Right kidney (tissue), 1 donor: ENCODE measurements at regions not wholly inside any gene's neighbourhood (a gene's known extent, or its start where the extent isn't known, plus 50 kb on each side); places are given as distances from the start of the nearest gene placed in this dataset.

Experiments
- DNase-seq: peaks from one replicate; pipeline ENCODE4 v3.0.0-alpha.2; 2016

DNA sequence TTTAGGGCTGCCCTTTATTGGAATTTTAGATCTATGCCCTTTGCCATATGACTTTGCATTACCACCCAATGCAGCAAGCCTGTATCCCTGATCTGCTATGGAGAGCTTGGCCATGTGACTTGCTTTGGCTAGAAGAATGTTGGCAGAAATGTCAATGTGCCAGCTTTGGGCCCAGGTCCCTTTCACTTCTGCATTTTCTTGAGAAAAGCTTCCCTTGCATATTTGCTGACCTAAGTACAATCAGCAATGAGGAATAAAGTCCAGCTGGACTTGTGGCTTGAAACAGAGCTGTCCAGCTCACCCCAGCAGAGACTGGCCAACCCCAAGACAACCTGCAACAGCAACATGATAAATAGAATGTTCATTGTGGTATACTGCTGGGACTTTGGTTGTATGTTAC, 135.9 kb downstream of the PAH start:
- DNase-seq, result no peak

DNA sequence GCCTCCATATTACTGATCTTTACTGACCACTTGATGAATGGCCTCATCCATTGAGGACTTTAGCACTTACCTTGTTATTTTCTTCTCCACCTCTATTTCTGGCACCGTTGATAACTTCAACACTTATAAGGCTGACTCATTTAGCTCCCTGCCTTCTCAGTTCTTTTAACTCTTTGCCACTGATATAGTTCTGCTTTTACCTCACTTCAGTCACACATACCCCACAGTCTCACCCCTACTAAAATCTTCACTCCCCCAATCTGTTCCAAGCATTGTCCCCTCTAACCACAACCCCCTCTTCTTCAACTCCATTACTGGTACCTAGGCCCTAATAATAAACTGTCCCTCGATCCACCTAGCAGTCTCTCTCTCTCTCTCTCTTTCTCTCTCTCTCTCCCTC, 141.0 kb downstream of the PAH start:
- DNase-seq, result no peak

DNA sequence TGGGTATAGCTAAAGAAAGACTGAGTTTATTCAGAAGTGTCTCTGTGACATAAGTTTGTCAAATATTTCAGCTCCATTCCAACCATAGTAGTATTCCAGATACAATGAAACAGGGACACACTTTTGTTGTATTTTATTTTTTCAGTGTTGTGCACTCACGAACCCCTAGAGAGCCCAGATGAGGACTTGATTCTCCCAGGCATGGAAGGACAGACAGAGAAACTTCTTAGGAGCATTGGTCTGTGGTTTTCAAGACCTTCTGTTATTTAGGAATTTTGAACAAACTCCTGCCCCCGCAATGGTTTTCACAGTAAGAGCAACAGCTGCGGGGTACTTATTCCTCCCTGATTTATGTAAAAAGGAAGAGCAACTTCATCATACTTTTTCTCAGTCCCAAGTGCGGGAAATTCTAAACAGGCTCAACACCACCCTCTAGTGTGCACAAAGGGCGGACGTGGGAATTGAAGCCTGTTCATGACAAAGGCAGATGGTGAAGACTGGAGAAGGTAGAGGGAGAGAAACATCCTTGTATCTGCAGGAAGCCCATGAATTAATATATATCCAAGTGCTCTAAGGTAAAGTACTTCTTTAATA, 147.6 kb downstream of the PAH start:
- peak; percentile 36 for DNase-seq

DNA sequence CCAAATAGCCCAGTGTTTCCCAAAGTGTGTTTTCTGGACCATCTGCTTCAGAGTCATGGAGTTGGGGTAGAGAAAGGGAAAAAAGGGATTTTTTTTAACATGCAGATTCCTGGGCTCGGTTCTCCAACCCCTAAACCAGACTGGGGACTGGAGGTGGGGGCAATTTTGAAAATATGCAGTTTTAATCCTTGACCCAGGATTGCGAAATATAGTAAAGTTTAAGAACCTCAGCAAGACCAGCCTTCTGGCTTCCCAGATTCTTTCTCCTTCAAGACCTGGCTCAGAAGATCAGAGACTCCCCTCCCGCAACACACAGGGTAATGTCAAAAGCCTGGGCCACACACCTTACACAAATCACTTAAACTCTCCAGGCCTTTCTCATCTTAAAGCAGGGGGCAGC, 150.1 kb downstream of the PAH start:
- DNase-seq, result no peak

DNA sequence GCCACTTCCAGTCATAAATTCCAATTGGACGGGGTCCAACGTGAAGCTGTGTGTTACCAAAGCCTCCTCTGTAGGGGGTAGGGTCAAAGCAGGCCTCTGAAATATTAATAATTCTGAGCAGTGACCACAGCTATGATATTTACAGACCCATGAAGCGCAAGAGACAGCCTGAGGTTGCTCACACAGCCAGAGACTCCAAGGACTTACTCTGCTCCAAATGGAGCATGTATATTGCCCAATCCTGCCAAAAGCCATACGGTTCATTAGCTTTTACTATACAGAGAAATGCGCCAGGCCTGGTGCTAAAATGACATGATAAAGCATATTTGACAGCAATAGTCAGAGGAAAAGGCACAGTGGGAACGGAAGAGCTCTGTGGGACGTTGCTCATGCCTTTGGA, 151.3 kb downstream of the PAH start:
- DNase-seq, result no peak

DNA sequence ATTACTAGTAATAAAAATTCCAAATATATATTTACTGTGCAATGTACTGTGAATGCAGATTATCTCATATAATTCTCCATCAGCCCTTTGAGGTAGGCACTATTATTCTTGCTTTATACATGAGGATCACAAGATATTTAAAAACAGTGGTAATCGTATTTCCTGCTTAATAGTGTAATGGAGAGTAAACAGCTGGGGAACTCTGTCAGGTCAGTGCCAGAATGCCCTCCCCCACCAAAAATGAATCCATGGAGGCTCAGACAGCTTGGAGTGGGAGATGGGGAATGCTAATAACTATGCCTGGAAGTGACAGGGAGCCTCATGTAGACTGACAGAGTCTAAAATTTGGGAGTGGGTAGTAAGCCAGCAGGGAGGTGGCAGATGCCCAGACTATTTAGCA, 153.6 kb downstream of the PAH start:
- DNase-seq, result no peak

DNA sequence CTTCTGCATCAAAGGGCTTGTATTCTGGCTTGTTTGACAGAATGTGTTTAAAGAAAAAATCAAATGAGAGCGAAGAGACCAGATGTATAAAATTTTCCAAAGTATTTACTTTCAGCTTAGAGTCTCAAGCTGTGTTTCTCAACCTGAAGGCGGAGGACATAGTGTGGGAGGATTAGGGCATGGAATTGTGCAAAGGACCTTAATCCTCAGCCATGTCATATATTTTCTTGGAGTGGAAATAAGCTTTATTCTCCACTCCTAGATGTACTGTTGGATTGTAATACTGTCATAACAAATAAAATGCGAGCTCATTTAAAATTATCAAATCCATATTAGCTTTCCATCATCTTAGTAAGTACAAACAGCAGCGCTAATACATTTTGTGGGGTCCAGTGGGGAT, 154.0 kb downstream of the PAH start:
- DNase-seq, result no peak

DNA sequence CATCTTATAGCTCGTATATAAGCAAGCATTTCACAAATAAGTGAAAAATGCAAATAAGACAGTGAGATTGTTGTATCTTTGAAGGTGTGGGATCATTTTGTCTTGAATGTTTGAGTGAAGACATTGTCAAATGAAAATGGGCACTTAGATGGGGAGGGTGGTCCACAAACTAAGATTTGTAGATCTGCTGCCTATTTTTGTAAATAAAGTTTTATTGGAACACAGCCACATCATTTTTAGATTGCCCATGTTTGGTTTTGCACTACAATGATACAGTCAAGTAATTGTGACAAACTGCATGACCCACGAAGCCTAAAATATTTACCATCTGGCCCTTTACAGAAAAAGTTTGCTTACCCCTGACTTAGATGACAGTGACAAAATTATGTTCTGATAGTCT, 156.7 kb downstream of the PAH start:
- no peak for DNase-seq

DNA sequence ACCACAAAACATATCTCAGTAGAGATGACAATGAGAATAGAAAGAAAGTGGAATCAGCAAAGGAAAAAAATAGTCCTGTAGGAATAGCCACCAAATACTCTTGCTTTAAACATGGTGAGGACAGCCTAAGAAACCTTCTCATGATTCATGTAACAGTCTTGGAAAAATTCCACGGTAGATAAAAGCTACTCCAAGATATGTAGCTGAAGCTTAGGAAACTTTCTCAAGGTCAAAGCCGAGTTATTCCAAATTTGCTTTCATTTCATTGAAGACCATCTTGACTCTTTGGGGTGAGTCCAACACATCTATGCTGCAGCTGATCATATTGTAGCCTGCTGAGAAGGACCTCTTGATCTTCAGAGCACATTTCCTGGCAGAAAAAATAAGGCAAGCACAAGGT, 157.6 kb downstream of the PAH start:
- no peak for DNase-seq

DNA sequence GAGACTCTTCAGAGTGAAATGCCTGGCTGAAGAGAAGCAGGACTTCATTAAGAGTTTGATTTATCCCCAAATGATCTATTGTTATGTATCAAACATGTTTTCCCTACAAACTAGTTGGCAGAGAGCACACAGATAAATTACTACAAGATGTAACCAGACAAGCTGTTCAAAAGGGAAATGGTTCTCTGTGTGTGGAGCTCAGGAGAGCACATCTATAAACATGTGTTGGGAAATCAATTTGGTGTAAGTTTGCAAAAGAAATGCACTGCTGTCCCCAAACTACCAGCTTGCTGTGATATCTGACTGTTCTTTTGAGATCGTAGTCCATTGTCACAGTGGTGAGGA, 159.2 kb downstream of the PAH start:
- DNase-seq, result no peak

DNA sequence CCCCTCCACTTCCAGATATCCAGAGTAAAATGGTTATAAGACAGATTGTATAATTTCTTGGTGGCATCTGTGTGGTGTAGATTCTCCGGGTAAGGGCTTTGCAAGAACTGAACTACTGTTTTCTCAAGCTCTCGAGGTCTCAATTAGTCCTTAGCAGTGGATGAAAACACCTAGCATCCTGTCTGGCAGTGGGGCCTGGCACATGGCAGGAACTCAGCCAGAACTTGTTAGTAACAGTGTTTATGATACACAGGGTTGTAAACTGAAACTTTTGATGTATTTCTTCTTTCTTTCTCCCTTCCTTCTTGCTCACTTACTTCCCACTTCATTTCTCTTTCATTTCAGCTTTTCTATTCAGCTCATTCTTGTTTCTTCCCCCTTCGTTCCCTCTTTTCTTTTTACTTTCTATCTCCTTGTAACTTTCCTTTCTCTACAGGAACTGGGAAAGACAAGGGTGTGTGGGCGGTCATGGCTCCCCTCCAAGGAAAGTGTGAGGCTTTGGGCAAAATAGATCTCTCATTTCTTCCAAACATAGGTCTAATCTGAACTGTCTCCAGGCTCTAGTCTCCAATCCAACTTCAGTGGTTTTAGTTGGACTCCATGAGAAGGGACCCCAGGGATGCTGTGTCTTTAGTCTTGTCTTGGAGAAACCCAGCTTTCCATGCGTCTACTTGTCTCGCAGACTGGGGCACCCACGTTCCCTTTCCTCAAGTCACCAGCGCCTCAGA, 159.7 kb downstream of the PAH start:
- DNase-seq, result no peak

DNA sequence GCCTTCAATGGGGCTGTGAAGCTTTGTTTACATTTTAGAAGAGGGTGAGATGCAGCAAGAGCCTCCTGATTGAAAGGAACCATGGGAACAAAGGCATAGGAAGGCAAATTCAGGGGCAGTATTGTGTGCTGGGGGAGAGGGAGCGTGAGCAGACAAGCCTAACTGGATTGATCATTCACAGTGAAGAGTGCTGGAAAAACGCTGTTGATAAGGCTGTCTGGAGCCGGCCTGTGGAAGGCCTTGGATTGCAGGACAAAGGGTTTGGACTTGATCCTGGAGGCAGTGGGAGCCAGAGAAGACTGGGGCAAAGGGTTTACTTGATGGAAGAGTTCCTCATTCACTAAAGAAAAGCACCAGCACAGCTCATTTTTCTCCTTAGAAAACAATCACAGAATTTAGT, 160.5 kb downstream of the PAH start:
- DNase-seq, result no peak

DNA sequence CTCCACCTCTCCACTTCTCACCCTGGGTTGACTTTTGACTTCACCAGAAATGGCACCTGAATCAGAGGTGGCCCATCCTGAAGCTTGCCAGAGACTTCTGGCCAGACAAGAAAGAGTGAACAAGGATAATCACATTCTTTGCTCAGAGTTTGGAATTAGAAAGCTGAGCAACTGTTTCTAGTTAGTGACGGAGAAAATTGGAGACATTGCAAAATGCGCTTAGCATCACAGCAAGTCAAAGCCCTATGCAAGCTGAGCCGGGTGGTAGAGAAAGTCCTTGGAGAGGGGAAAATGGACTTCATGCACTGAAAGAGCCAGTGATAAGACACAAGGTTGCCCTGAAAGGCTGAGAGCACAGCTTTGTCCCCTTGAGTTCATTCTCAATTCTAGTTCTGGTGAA, 161.8 kb downstream of the PAH start:
- DNase-seq, result no peak

DNA sequence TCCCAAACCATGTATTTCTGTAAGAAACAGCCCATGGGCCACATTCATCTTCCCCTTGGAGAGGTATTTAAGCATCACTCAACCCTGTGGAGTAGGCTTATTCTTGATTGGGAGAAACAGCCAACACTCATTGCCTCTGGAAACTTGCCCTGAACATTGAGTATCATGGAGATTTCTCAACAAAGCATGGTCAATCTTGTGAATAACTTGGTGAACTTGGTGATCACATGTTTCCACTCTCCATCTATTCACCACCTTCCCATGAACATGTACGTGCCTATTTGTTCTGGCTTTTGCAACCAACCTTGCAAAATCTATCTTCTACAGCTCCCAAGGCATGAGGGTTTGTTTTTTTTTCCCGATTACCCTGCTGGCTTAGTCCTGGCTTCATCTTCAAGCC, 163.2 kb downstream of the PAH start:
- no peak for DNase-seq

DNA sequence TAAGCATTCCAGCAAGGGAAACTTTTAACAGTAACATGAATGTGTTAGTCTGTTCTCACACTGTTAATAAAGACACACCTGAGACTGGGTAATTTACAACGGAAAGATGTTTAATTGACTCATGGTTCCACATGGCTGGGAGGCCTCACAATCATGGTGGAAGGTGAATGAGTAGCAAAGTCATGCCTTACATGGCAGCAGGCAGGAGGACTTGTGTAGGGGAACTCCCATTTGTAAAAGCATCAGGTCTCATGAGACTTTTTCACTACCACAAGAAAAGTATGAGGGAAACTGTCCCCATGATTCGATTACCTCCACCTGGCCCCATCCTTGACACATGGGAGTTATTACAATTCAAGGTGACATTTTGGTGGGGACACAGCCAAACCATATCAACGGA, 168.3 kb downstream of the PAH start:
- no peak for DNase-seq

DNA sequence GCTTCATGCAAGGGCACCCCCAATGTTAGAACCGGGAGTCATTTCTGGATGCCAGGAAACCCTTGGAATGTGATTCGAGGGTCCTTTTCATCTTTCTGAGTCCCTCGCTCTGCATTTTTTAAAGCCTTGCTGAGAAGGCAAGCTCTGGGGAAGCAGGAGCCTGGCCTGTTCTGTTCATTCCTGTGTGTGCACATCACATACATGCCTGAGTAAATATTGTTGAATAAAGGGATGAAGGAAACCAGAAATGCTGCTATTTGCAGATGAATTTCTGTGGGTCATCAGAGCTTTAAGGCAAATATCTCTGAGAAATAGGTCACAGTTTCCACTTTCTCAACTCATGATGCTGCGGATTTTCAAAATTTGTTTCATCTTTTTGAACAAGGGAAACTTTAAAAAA, 170.1 kb downstream of the PAH start:
- DNase-seq, result no peak

DNA sequence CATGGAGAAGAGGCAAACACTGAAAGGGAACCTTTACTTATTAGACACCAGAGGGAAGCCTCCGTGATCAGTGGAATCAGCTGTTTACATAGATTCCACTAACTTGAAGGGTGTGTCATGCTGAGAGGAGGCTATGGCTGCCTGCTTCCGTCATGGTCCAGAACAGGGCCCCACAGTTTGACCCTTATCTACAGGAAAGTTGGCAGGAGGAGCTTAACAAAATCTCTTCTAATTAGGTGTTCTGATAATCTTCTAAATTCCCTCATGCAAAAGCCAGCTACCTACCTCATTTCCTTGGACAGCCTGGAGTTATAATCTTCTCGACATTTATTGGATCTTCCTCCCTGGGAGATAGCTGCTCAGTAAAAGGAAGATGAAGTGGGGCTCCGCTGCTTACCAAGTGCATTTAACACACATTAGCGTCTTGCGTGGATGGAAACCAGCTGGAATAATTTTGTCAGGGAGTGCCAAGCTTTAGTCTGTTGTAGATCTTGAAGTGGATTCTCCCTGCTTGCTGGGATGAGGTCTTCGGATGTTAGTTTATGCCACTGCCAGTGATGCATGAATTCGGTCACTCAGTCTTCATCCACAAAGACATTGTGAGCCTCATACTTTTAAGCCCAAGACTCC, 171.0 kb downstream of the PAH start:
- DNase-seq, result no peak

DNA sequence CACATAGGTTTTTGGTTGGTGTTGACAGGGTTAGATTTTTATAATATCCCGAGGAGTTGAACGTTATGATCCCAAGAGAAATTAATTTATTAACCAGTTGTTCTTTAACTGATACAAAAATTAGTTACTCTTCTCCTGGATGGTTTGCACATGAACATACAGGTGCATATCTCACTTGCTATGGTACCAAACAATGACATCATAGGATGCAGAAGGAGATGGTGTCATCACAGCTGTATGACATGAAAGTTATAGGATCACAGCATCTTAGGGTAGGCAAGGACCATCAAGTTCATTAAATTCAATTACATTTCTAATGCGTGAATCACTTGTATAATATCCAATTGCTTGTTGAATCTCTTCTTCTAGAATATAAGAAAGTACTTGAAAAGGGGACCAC, 175.8 kb downstream of the PAH start:
- DNase-seq, result no peak

DNA sequence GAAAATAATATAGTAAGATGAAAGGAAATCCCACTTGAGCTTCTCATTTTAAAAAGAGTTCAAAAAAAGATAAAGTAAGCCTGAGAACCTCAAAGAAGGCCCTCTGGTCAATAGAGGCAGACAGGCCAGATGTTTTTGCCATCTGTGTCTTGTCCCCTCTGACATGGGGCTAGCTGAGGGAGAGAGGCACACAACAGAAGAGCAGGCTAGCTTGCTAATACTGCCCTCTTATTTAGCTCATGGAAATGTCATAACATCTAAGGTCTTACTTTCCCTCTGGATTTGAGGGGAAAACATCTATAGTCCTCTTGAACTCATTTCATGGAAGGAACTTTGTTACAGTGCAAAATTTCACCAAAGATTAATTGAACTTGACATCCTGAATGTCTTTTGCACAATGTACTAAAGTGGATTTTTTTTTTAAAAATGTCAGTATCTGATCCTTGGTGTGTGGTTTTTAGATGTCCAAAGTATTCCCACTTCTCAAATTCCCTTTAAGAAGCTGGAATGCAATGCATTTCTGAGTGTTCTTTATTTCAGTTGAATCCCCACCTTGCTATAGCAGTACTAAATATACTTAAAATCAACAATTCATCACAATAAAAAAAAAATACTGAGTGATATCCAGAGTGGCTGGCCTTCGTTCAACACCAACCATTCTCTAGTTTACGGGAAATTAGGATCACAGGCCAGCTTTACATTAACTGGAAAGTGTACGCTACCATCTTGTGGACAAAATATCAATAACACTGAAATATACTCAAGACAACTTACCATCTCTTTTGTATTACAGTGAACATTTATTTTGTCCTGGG, 176.7 kb downstream of the PAH start:
- DNase-seq, result peak; percentile 30

DNA sequence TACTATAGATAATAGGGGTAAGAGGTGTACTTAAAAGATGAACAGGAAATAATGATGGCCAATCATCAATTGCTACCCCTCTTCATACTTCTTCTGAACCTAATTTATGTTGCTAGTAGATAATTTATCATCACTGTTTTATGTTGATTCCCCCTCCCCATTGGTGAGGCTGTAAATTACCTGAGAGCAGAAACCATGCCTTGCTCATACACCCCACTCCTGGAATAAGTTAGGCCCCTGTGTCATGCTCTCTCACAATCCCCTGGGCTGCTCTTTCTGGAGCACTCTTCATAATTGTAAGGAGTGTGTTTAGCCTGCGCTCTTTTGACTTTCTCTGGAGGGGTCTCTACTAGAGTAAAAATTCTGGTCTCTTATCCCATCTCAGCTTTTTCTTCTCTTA, 180.7 kb downstream of the PAH start:
- DNase-seq, result no peak

DNA sequence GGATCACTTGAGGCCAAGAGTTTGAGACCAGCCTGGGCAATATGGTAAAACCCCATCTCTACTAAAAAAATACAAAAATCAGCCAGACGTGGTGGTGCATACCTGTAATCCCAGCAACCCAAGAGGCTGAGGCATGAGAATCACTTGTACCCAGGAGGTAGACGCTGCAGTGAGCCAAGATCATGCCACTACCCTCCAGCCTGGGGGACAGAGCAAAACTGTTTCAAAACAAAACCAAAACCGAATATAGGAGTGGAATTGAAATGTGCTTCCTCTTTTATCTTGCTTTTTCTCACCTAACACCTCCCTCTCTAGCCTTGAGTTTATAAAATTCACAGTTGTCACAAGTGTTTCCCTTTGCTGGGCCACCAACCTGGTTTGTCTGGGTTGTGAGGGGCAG, 181.9 kb downstream of the PAH start:
- no peak for DNase-seq

DNA sequence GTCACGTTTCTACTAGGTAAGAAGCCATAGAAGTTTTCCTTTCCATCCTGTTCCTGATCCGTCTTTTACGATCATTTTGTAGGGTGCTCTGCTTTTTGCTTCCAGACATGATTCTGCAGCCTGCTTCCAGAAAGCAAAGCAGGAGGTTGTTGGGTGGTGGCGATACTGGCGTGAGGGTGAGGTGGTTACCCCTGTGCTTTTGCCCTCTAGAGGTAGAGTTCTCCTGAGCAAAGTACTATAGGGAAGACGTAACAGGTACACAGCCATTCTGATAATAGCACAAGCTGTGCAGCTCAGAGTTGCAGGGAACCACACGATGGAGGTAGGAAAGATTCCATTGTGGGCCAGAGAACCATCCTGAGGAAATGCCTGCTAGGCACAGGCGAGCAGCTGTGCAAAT, 186.0 kb downstream of the PAH start:
- no peak for DNase-seq

DNA sequence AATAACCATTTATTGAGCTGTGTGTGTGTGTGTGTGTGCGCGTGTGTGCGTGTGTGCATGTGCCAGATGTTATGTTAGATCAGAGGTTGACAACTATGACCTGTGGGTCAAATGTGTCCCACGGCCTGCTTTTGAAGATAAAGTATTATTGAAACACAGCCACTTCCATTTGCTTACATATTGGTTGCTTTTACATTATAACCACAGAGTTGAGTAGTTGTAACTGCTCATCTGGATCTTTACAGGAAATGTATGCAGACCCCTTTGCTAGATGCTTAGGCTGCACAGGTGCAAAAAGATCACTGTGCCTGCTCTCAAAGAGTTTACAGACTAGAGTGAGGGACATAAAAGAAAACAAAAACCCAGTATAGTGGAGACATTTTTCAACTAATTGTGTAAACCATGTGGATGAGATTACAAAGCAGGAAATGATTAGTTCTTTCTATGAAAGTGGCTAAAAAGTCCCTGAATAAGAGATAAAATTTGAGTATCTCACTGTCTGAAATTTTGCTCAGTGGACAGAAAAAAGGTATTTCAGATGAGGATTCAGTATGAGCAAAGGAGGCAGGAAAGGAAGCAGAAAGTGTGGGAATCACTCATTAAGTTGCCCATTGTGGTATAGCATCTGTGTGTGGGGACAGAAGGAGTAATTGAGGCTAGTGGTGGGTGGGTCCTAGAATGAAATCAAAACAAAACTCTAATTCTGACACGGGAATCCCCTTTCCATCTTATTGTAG, 188.4 kb downstream of the PAH start:
- no peak for DNase-seq
